ENCODE measurements at regions not wholly inside any gene's neighbourhood (a gene's known extent, or its start where the extent isn't known, plus 50 kb on each side); places are given as distances from the start of the nearest gene placed in this dataset.

- no peak for TF ChIP-seq CREBBP (IDR thresholded peaks at IDR 0.05; ENCODE audit: low read depth, low read length)
Measured at GRCh38 chr6:17039266-17039665, 62.6 kb upstream of the STMND1 start (continued).

GRCh38 chr6:17038316-17038715 lies 63.5 kb upstream of the STMND1 start:
- Histone ChIP-seq H4K20me1 (replicated peaks; ENCODE audit: control insufficient read depth, insufficient read depth, low read length) (no peaks in the 10 kb centered on the region), H3K36me3 (ENCODE audit: control insufficient read depth, insufficient read depth, low read length) (no peaks in the 10 kb centered on the region), H3K27ac (ENCODE audit: extremely low read depth, low read depth, low read length) (no peak overlapping the region), H3K4me1 (replicated peaks in 1 of 2; ENCODE audit: control insufficient read depth in 2 of 2, insufficient read depth in 2 of 2, low read length in 2 of 2) (no peaks in the 10 kb centered on the region), H3K9me3 (replicated peaks; ENCODE audit: control insufficient read depth, insufficient read depth, low read depth, low read length) (no peaks in the 10 kb centered on the region), H3K4me2 (ENCODE audit: insufficient read depth, low read length) (no peak overlapping the region), H3K9me1 (ENCODE audit: control insufficient read depth, insufficient read depth, low read length) (no peaks in the 10 kb centered on the region), H3K9ac (ENCODE audit: insufficient read depth in 1 of 2, low read depth in 2 of 2, low read length in 2 of 2) (no peak overlapping the region), H3K79me2 (ENCODE audit: control insufficient read depth, insufficient read depth, low read length) (no peaks in the 10 kb centered on the region), H3K4me3 (no peak overlapping the region), H2AFZ (ENCODE audit: low read depth, low read length) (no peak overlapping the region), H3K27me3 (ENCODE audit: control insufficient read depth in 2 of 2, insufficient read depth in 2 of 2, low read length in 2 of 2) (no peaks in the 10 kb centered on the region; a peak in 2 of 5 replicates)
- DNase-seq (ENCODE audit: extremely low read depth in 1 of 4, low spot score in 3 of 4) (no peak), ATAC-seq (no peak), FAIRE-seq (no peak)
- no TSS peak for BruUV-seq (replicated peaks)
- POLR2A ChIA-PET: no interaction called here
- TF ChIP-seq ARID2 (IDR thresholded peaks at IDR 0.05): no peak
- 0% methylated on average over 2 of the region's 2 CpGs for WGBS (ENCODE audit: insufficient coverage, low coverage, missing lambda C conversion rate)
- CTCF ChIA-PET (ENCODE audit: low intra/inter-chr PET ratio): no interaction called here
- intact Hi-C loops (cut with micrococcal nuclease): no loop called here
- in situ Hi-C loops (cut with MboI): no loop called here

- Histone ChIP-seq H2AFZ (ENCODE audit: low read depth, low read length) (no peak overlapping the region), H3K27me3 (ENCODE audit: control insufficient read depth in 2 of 2, insufficient read depth in 2 of 2, low read length in 2 of 2) (peaks cover 3 to 12% of the 10 kb centered on the region in 2 experiments), H3K4me2 (ENCODE audit: insufficient read depth, low read length) (no peak overlapping the region), H3K9me1 (ENCODE audit: control insufficient read depth, insufficient read depth, low read length) (no peaks in the 10 kb centered on the region), H4K20me1 (replicated peaks; ENCODE audit: control insufficient read depth, insufficient read depth, low read length) (no peaks in the 10 kb centered on the region), H3K9ac (ENCODE audit: insufficient read depth in 1 of 2, low read depth in 2 of 2, low read length in 2 of 2) (no peak overlapping the region), H3K4me3 (no peak overlapping the region), H3K4me1 (replicated peaks in 1 of 2; ENCODE audit: control insufficient read depth in 2 of 2, insufficient read depth in 2 of 2, low read length in 2 of 2) (no peaks in the 10 kb centered on the region), H3K79me2 (ENCODE audit: control insufficient read depth, insufficient read depth, low read length) (no peaks in the 10 kb centered on the region), H3K36me3 (ENCODE audit: control insufficient read depth, insufficient read depth, low read length) (no peaks in the 10 kb centered on the region), H3K9me3 (replicated peaks; ENCODE audit: control insufficient read depth, insufficient read depth, low read depth, low read length) (no peaks in the 10 kb centered on the region), H3K27ac (ENCODE audit: extremely low read depth, low read depth, low read length) (no peak overlapping the region)
- ATAC-seq (no peak), FAIRE-seq (no peak), DNase-seq (ENCODE audit: extremely low read depth in 1 of 4, low spot score in 3 of 4) (no peak)
- WGBS (ENCODE audit: insufficient coverage, low coverage, missing lambda C conversion rate): 2% methylated on average over 5 of the region's 5 CpGs
- CTCF ChIA-PET (ENCODE audit: low intra/inter-chr PET ratio): no interaction called here
- in situ Hi-C loops (cut with MboI): no loop called here
- intact Hi-C loops (cut with micrococcal nuclease): no loop called here
- BruUV-seq (replicated peaks): no TSS peak
- POLR2A ChIA-PET: no interaction called here
- TF ChIP-seq NKRF (IDR thresholded peaks at IDR 0.05; ENCODE audit: borderline replicate concordance) (no peak), SMARCC2 (IDR thresholded peaks at IDR 0.05; ENCODE audit: low read depth) (no peak), BRF1 (IDR thresholded peaks at IDR 0.05; ENCODE audit: borderline replicate concordance, extremely low read depth, insufficient read length) (no peak), KDM1A (IDR thresholded peaks at IDR 0.05) (no peak), ZNF217 (CRISPR knock-in tag; IDR thresholded peaks at IDR 0.05) (no peak), BACH1 (tag; IDR thresholded peaks at IDR 0.05) (no peak), E2F4 (CRISPR knock-in tag; IDR thresholded peaks at IDR 0.05; ENCODE audit: low read depth) (no peak), MYBL2 (IDR thresholded peaks at IDR 0.05; ENCODE audit: low read depth) (no peak), MYBL2 (CRISPR knock-in tag; IDR thresholded peaks at IDR 0.05; ENCODE audit: borderline replicate concordance) (no peak), LEF1 (IDR thresholded peaks at IDR 0.05) (no peak), MCM2 (IDR thresholded peaks at IDR 0.05; ENCODE audit: low read depth) (no peak), NR1H2 (CRISPR knock-in tag; IDR thresholded peaks at IDR 0.05) (no peak), XRCC3 (IDR thresholded peaks at IDR 0.05) (no peak)
Measured at GRCh38 chr6:17036065-17036393, 65.8 kb upstream of the STMND1 start.

Measured in K562 (cell line).